ENCODE measurements at regions not wholly inside any gene's neighbourhood (a gene's known extent, or its start where the extent isn't known, plus 50 kb on each side); places are given as distances from the start of the nearest gene placed in this dataset.

DNA sequence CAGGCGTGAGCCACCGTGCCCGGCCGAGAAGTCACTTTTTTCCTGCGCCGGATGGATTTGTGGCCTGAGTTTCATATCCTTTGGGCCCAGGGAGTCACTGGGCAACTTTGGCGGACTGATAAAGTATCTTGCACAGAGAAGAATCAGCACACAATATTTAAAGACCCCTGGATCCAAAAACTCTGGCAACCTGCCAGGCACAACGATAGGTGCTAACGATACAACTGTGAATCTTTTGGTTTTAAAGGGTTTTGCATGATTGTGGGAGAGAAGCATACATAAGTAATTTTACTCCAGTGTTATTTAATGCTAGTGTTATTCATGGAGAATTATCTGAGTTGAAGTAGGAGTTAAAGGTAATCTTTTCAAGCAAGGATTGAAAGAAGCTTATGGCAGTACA is 85.3 kb downstream of the TAF11L14 start:
- TF ChIP-seq POLR2AphosphoS5 (IDR thresholded peaks at IDR 0.05), result no peak
- TF ChIP-seq, protein P1, sequence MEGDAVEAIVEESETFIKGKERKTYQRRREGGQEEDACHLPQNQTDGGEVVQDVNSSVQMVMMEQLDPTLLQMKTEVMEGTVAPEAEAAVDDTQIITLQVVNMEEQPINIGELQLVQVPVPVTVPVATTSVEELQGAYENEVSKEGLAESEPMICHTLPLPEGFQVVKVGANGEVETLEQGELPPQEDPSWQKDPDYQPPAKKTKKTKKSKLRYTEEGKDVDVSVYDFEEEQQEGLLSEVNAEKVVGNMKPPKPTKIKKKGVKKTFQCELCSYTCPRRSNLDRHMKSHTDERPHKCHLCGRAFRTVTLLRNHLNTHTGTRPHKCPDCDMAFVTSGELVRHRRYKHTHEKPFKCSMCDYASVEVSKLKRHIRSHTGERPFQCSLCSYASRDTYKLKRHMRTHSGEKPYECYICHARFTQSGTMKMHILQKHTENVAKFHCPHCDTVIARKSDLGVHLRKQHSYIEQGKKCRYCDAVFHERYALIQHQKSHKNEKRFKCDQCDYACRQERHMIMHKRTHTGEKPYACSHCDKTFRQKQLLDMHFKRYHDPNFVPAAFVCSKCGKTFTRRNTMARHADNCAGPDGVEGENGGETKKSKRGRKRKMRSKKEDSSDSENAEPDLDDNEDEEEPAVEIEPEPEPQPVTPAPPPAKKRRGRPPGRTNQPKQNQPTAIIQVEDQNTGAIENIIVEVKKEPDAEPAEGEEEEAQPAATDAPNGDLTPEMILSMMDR (IDR thresholded peaks at IDR 0.05), result no peak
